GM12891 (cell line): ENCODE measurements at regions not wholly inside any gene's neighbourhood (a gene's known extent, or its start where the extent isn't known, plus 50 kb on each side); places are given as distances from the start of the nearest gene placed in this dataset.

Experiments
- DNase-seq: peaks from one replicate; pipeline ENCODE4 v3.0.0; 2011; ENCODE audit warnings: low spot score; ENCODE audit not compliant: insufficient read length
- FAIRE-seq: peaks from 2 replicates; lab custom pipeline; 2011; peaks lifted over from hg19 to GRCh38; lab: Jason Lieb, UNC
- PAX5 ChIP-seq: IDR thresholded peaks from 2 replicates; pipeline ENCODE4 v1.6.1; 2011; ENCODE audit warnings: low read length, moderate library complexity, mild to moderate bottlenecking; ENCODE audit not compliant: insufficient read depth, severe bottlenecking
- POLR2A ChIP-seq: IDR thresholded peaks from 2 replicates; pipeline ENCODE4 v1.6.1; 2011; ENCODE audit warnings: low read depth, low read length, control low read depth
- POLR2AphosphoS5 ChIP-seq: IDR thresholded peaks from 2 replicates; pipeline ENCODE4 v1.6.1; 2011; ENCODE audit warnings: low read depth, low read length, control low read depth
- POU2F2 ChIP-seq: IDR thresholded peaks from 2 replicates; pipeline ENCODE4 v1.6.1; 2011; ENCODE audit warnings: low read depth, mild to moderate bottlenecking, control low read depth, low read length, moderate library complexity
- SPI1 ChIP-seq: IDR thresholded peaks from 2 replicates; pipeline ENCODE4 v1.6.1; 2011; ENCODE audit warnings: low read depth, low read length, control low read depth
- TAF1 ChIP-seq: IDR thresholded peaks from 2 replicates; pipeline ENCODE4 v1.6.1; 2011; ENCODE audit warnings: low read depth, low read length, control low read depth

DNA sequence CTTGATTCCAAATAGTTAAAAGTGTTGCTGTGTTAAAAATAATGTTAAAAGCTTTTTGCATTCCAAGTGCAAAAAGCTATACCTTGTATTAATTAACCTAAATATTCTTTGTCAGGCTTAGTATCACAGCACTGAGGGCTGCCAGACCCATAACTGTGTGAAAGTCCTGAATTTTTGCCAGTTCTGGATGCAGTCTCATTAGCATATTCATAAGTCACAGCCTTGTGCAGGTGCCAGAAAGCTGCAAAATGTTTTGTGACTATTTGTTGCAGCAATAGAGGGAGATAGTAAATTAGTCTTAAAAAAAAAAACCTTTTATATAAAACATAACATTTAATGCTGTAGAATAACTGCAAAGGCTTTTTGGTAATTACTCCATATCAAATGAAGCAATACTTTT is 56.6 kb downstream of the SLITRK1 start:
- DNase-seq (no peak), FAIRE-seq (no peak)
- TF ChIP-seq TAF1 = no peak
- no peak for TF ChIP-seq SPI1
- no peak for TF ChIP-seq PAX5
- TF ChIP-seq POLR2AphosphoS5 = no peak
- no peak for TF ChIP-seq POLR2A
- TF ChIP-seq POU2F2 = no peak

DNA sequence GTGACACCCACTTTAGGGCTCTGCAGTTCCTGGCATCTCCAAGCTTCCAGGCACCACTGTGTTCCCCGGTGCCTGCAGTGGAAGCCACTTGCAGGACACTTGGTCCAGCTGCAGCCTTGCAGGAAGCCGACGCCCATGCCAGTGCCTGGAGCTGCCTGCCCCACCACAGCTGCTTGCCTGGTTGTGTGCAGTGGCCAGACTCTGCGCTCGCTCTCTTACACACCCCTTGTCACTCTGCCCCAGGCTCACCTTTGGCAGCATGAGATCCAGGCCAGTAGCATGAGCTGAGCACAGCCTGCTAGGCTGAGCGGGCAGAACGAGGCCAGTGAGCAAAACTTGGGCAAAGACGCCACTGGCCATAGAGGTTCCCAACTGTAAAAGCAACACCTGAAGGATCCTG is 57.7 kb downstream of the SLITRK1 start:
- FAIRE-seq = no peak
- no peak for DNase-seq
- TF ChIP-seq POU2F2 (no peak), POLR2AphosphoS5 (no peak), SPI1 (no peak), TAF1 (no peak), POLR2A (no peak), PAX5 (no peak)

DNA sequence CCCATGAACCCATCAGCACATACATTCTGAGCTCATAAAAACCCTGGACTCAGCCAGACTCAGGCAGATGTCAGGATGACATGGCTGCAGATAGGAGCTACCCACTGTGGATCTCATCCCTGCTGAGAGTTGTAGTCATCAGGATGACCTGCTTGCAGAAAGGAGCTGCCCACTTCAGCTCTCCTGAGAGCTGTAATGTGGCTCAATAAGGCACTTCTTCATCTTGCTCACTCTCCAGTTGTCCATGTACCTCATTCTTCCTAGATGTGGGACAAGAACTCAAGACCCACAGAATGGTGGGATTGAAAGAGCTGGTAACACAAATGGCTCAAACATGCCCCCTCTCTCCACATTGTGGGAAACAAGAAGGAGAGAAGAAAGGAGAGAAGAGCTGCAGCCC is 58.2 kb downstream of the SLITRK1 start:
- DNase-seq (no peak), FAIRE-seq (no peak)
- TF ChIP-seq SPI1 (no peak), POLR2A (no peak), POU2F2 (no peak), PAX5 (no peak), POLR2AphosphoS5 (no peak)

GRCh38 chr13:83819611-83820010 is 62.7 kb downstream of the SLITRK1 start:
- TF ChIP-seq POLR2A = no peak
- TF ChIP-seq POLR2AphosphoS5 = no peak
- no peak for TF ChIP-seq PAX5
- no peak for TF ChIP-seq POU2F2
- no peak for TF ChIP-seq TAF1
- TF ChIP-seq SPI1 = no peak
- FAIRE-seq = no peak
- no peak for DNase-seq

DNA sequence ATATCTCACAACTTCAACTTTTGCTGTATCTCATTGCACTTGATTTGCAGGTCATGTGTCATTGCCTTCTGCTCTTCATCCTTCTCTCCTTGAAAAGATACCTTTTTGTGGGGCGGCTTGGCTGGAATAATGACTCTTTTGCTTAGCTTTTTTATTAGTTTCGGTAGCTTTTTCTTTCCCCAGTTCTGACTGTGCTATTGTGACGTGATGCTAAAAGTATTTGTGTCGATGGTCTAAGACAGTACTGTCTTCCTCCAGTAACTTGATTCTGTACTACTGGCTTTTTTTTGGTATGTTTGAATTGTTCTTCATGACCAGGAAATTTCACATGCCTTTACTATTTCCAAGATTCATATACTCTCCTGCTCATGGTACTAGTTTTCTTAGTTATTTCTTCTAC is 63.1 kb downstream of the SLITRK1 start:
- DNase-seq (no peak), FAIRE-seq (no peak)
- TF ChIP-seq POLR2A (no peak), PAX5 (no peak), POLR2AphosphoS5 (no peak), SPI1 (no peak), TAF1 (no peak), POU2F2 (no peak)

DNA sequence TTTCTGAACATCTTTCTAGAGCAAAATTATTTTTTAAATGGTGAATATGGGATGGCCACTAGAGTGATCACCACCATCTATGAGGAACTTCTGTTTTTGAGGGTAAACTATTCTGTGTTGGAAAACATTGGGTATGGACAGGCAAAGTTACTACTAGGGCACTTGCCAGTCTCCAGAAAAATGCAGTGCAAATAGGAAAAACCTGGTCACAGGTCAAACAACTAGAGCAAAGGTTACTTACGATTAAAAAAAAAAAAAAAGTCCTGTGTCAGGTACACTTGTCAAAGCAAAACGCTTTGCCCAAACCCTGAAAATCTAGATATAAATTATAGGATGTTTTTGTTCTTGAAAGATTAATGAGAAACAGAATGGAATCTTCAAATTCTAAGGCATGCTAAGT is 66.2 kb downstream of the SLITRK1 start:
- no peak for FAIRE-seq
- DNase-seq = no peak

GRCh38 chr13:83815598-83815997 is 66.7 kb downstream of the SLITRK1 start:
- FAIRE-seq = no peak
- TF ChIP-seq POLR2A (no peak), TAF1 (no peak), POLR2AphosphoS5 (no peak), SPI1 (no peak), PAX5 (no peak), POU2F2 (no peak)
- DNase-seq = no peak

More for the DNA sequence above, 66.2 kb downstream of the SLITRK1 start:
- TF ChIP-seq PAX5 = no peak
- TF ChIP-seq POU2F2 = no peak
- TF ChIP-seq TAF1 = no peak
- TF ChIP-seq POLR2AphosphoS5 = no peak
- no peak for TF ChIP-seq POLR2A
- no peak for TF ChIP-seq SPI1

GRCh38 chr13:83810136-83810535 is 72.1 kb downstream of the SLITRK1 start:
- TF ChIP-seq SPI1 = no peak
- TF ChIP-seq TAF1 = no peak
- TF ChIP-seq POLR2AphosphoS5 = no peak
- TF ChIP-seq PAX5 = no peak
- no peak for TF ChIP-seq POLR2A
- no peak for TF ChIP-seq POU2F2
- DNase-seq (no peak), FAIRE-seq (no peak)

DNA sequence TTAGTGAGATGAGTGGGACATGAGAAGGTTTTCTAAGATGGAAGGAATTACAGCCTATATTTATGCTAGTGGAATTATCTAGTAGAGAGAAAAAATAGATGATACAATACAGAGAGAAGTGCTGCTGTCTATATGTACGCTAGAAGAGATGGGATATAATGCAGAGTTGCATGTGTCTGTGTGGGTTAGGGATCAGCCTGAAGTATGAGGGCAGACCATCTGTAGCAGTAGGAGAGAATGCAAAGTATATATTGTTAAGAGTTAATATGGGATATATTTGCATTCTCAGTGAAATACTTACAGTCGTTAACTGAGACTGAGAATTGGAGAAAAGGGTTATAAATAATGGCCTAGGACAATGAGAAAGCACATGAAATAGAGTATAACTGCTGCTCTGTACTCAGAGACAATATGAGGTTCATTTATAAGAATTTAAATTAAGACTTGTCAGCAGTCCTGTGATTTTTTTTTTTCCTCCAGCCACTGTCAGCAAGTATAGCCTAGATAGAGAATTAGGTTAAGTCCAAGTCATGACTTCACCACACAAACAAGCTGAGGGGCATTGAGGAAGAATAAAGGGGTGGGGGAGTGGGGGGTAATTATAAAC is 77.8 kb downstream of the SLITRK1 start:
- TF ChIP-seq POU2F2 = no peak
- TF ChIP-seq SPI1 = no peak
- TF ChIP-seq POLR2AphosphoS5 = no peak
- no peak for TF ChIP-seq POLR2A
- no peak for TF ChIP-seq TAF1
- TF ChIP-seq PAX5 = no peak
- DNase-seq (no peak), FAIRE-seq (no peak)

- TF ChIP-seq TAF1 = no peak
- no peak for TF ChIP-seq POU2F2
- TF ChIP-seq PAX5 = no peak
- no peak for TF ChIP-seq POLR2A
- TF ChIP-seq SPI1 = no peak
- DNase-seq (no peak), FAIRE-seq (no peak)
Observed at GRCh38 chr13:83798731-83799130, 83.5 kb downstream of the SLITRK1 start.
